ENCODE measurements at regions not wholly inside any gene's neighbourhood (a gene's known extent, or its start where the extent isn't known, plus 50 kb on each side); places are given as distances from the start of the nearest gene placed in this dataset.
A peak's percentile ranks its signal among the peaks of the same experiment; 100 is the strongest.
"Not testable (repeated sequence)": the region's sequence is repeated elsewhere in the genome, so short reads cannot be mapped to it uniquely, and the experiment has no call there.

GRCh38 chr7:112678626-112679025 is 111.6 kb downstream of the TMEM168 start:
- no peak for ATAC-seq
- no peak for TF ChIP-seq CTCF (IDR thresholded peaks at IDR 0.05)
- Histone ChIP-seq H3K36me3 (no peaks in the 10 kb centered on the region), H3K4me3 (no peak overlapping the region), H3K9me3 (no peaks in the 10 kb centered on the region), H3K27me3 (ENCODE audit: low read depth) (no peaks in the 10 kb centered on the region), H3K27ac (no peak overlapping the region), H3K4me1 (no peaks in the 10 kb centered on the region)
- intact Hi-C loops (cut with DNase I): no loop called here
- DNase-seq: no peak

GRCh38 chr7:112689466-112690177 is 100.6 kb downstream of the TMEM168 start:
- H3K27ac ChIP-seq; DNase-seq; H3K36me3 ChIP-seq; ATAC-seq; intact Hi-C loops (cut with DNase I); H3K4me1 ChIP-seq; H3K4me3 ChIP-seq; H3K9me3 ChIP-seq; H3K27me3 ChIP-seq (ENCODE audit: low read depth): not testable (repeated sequence)

GRCh38 chr7:112692333-112692732 is 97.9 kb downstream of the TMEM168 start:
- intact Hi-C loops (cut with DNase I): no loop called here
- TF ChIP-seq CTCF (IDR thresholded peaks at IDR 0.05): no peak
- peak; percentile 42 to 65 for ATAC-seq
- DNase-seq: no peak
- Histone ChIP-seq H3K27ac (no peak overlapping the region), H3K9me3 (peaks cover 3% of the 10 kb centered on the region), H3K4me1 (no peaks in the 10 kb centered on the region), H3K27me3 (ENCODE audit: low read depth) (no peaks in the 10 kb centered on the region), H3K36me3 (no peaks in the 10 kb centered on the region), H3K4me3 (no peak overlapping the region)

GRCh38 chr7:112697211-112697610 is 93.0 kb downstream of the TMEM168 start:
- H3K27ac ChIP-seq; H3K9me3 ChIP-seq; H3K36me3 ChIP-seq; ATAC-seq; H3K4me3 ChIP-seq; H3K27me3 ChIP-seq (ENCODE audit: low read depth); H3K4me1 ChIP-seq; intact Hi-C loops (cut with DNase I); DNase-seq: not testable (repeated sequence)

GRCh38 chr7:112699725-112700513 is 90.3 kb downstream of the TMEM168 start:
- H3K4me1 ChIP-seq: no peaks in the 10 kb centered on the region
- peaks cover 3% of the 10 kb centered on the region for H3K9me3 ChIP-seq
- H3K27ac ChIP-seq: no peak overlapping the region
- no peaks in the 10 kb centered on the region for H3K27me3 ChIP-seq (ENCODE audit: low read depth)
- no peaks in the 10 kb centered on the region for H3K36me3 ChIP-seq
- TF ChIP-seq CTCF (IDR thresholded peaks at IDR 0.05): no peak
- DNase-seq (no peak), ATAC-seq (no peak)
- H3K4me3 ChIP-seq: no peak overlapping the region
- intact Hi-C loops (cut with DNase I): no loop called here

- intact Hi-C loops (cut with DNase I): no loop called here
- H3K27ac ChIP-seq: no peak overlapping the region
- no peak overlapping the region for H3K4me3 ChIP-seq
- DNase-seq (no peak), ATAC-seq (no peak)
- no peaks in the 10 kb centered on the region for H3K9me3 ChIP-seq
- no peaks in the 10 kb centered on the region for H3K36me3 ChIP-seq
- TF ChIP-seq CTCF (IDR thresholded peaks at IDR 0.05): no peak
- no peaks in the 10 kb centered on the region for H3K27me3 ChIP-seq (ENCODE audit: low read depth)
- H3K4me1 ChIP-seq: no peaks in the 10 kb centered on the region
These were observed 88.7 kb downstream of the TMEM168 start for GRCh38 chr7:112701456-112701855.

Measured in lower lobe of right lung (tissue), 2 donors.